Lower lobe of right lung (tissue), 2 donors: ENCODE measurements at regions not wholly inside any gene's neighbourhood (a gene's known extent, or its start where the extent isn't known, plus 50 kb on each side); places are given as distances from the start of the nearest gene placed in this dataset.

Experiments
- ATAC-seq, 2 donors: fragments of 200-7000 bp; cut with Tn5 transposase; one replicate each; pipeline ENCODE4 v1.9.1; 2020 to 2022; ENCODE audit warnings: mild to moderate bottlenecking in 2 of 2, moderate library complexity in 2 of 2
- DNase-seq: peaks from one replicate; pipeline ENCODE4 v3.0.0-alpha.2; 2020
- H3K27ac ChIP-seq: fragments of 200-600 bp; one replicate; pipeline ENCODE4 v1.8.0; 2022
- H3K27me3 ChIP-seq: fragments of 200-600 bp; one replicate; pipeline ENCODE4 v1.8.0; 2022; ENCODE audit warnings: low read depth
- H3K36me3 ChIP-seq: fragments of 200-600 bp; one replicate; pipeline ENCODE4 v1.8.0; 2022; ENCODE audit warnings: mild to moderate bottlenecking
- H3K4me1 ChIP-seq: fragments of 200-600 bp; one replicate; pipeline ENCODE4 v1.8.0; 2022
- H3K4me3 ChIP-seq: fragments of 200-600 bp; one replicate; pipeline ENCODE4 v1.8.0; 2022; ENCODE audit warnings: mild to moderate bottlenecking
- H3K9me3 ChIP-seq: fragments of 200-600 bp; one replicate; pipeline ENCODE4 v1.8.0; 2022
- intact Hi-C: fragments of 100-400 bp; cut with DNase I; formaldehyde crosslinking; loops from one replicate; pipeline ENCODE4 v1.11.0; 2022
- TF ChIP-seq, protein P1 (sequence below): fragments of 200-600 bp; IDR thresholded peaks from one replicate; pipeline ENCODE4 v1.8.0; 2022; ENCODE audit warnings: antibody characterized with exemption, mild to moderate bottlenecking
- donor health status: DM: no; HTN: yes; CAD: no; lungs with severe emphysema.

DNA sequence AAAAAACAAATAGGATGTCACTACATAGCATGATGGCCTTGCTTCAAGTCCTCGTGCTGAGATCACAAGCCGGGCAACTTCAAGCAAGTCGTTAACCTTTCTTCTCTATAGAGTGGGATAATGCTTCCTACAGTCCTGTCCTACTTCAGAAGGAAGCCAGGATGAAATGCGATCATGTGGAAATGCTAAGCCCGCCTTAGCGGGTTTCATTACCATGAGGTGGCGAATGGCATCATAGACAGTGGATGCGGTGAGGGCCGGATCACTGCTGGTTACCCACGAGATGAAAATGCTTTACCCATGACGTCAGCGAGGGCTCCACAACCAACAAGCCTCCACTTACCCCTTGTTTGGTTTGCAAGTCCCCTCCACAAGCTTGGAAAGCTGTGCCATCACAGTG is 206.4 kb downstream of the TBXT start:
- no peaks in the 10 kb centered on the region for H3K36me3 ChIP-seq
- H3K9me3 ChIP-seq = no peaks in the 10 kb centered on the region
- no peak for ATAC-seq
- no peaks in the 10 kb centered on the region for H3K4me1 ChIP-seq
- H3K27me3 ChIP-seq = no peaks in the 10 kb centered on the region
- H3K4me3 ChIP-seq = no peak overlapping the region
- no peak for DNase-seq
- TF ChIP-seq, protein P1, sequence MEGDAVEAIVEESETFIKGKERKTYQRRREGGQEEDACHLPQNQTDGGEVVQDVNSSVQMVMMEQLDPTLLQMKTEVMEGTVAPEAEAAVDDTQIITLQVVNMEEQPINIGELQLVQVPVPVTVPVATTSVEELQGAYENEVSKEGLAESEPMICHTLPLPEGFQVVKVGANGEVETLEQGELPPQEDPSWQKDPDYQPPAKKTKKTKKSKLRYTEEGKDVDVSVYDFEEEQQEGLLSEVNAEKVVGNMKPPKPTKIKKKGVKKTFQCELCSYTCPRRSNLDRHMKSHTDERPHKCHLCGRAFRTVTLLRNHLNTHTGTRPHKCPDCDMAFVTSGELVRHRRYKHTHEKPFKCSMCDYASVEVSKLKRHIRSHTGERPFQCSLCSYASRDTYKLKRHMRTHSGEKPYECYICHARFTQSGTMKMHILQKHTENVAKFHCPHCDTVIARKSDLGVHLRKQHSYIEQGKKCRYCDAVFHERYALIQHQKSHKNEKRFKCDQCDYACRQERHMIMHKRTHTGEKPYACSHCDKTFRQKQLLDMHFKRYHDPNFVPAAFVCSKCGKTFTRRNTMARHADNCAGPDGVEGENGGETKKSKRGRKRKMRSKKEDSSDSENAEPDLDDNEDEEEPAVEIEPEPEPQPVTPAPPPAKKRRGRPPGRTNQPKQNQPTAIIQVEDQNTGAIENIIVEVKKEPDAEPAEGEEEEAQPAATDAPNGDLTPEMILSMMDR = no peak
- intact Hi-C loops = no loop called here
- H3K27ac ChIP-seq = no peak overlapping the region

DNA sequence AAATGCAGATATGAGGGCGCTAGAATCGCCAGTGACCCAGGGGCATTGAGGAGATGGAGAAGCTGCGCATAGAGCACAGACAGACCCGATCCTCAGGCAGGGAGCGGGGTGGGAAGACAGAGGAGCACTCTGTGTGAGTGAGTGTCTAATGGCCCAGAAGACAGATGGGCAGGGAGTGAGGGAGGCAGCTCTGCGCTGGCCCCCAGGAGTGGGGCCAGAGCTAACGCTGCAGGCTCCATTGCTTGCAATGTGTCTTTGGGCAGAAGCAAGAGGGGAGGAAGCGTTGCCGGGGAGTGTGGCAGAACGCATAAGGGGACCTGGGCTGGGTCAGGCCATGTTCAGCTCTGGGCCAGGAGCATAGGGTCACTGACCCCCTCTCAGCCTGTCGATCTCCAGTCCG is 207.0 kb downstream of the TBXT start:
- no peak for DNase-seq
- Histone ChIP-seq H3K4me3 (no peak overlapping the region), H3K4me1 (no peaks in the 10 kb centered on the region), H3K27me3 (no peaks in the 10 kb centered on the region), H3K27ac (no peak overlapping the region), H3K36me3 (no peaks in the 10 kb centered on the region), H3K9me3 (no peaks in the 10 kb centered on the region)
- intact Hi-C loops = no loop called here
- TF ChIP-seq, protein P1 = no peak
- ATAC-seq = no peak

DNA sequence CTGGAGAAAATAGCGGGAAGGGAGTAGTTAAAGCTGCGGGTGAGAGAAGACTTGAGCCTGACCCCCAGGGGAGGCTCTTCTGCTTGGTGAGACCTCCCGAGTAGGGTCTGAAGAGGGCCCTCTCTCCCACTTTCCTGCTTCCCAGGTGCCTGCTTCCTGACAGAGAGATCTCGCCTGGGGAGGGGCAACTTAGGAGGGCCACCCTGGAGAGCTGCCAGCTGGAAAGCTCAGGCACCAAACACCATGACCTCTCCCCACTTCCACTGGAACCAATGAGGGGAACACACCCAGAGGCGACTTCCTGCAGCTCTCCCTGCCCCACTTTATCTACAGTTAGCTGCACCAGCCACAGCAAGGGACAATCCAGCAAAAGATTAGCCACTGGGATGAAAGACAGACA is 208.0 kb downstream of the TBXT start:
- intact Hi-C loops = no loop called here
- Histone ChIP-seq H3K27me3 (no peaks in the 10 kb centered on the region), H3K9me3 (no peaks in the 10 kb centered on the region), H3K36me3 (no peaks in the 10 kb centered on the region), H3K27ac (no peak overlapping the region), H3K4me3 (no peak overlapping the region), H3K4me1 (no peaks in the 10 kb centered on the region)
- TF ChIP-seq, protein P1 = no peak
- ATAC-seq (no peak), DNase-seq (no peak)

DNA sequence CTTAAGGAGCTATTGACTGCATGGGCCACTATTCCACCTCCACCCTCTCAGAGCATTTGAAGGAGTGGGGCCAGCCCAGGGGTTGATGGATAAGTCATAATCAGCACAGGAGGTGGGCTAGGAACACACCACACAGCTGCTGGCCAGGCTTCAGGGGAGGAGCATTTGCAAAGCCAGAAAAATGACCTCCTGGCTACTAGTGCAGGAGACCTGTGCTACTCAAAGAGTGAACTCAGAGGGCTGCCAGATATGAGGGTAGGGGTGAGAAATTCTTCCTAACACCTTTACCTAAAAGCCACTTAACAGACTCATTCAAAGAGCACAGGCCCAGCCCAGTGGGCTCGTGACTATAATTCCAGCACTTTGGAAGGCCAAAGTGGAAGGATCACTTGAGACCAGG is 210.8 kb downstream of the TBXT start:
- ATAC-seq = no peak

DNA sequence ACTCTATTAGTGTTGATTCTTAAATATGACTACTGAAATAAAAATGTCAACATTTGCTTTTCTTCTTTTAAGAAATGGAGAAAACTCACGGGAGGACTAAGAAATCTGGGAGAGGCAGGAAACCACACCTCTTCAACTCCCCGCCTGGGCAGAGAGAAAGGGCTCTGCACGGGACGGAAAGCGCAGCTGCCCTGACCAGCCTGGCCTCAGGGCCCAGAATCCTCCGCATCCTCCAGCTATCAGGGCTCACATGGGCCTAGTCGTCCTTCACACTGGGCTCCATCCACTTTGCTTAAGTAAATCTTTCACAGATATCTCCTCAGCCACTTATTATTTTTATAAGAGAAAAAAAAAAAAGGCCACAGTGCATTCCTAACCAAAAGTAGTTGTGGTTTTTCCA is 215.1 kb downstream of the TBXT start:
- Histone ChIP-seq H3K27ac (no peak overlapping the region), H3K36me3 (no peaks in the 10 kb centered on the region), H3K4me3 (no peak overlapping the region), H3K27me3 (peaks cover 4% of the 10 kb centered on the region), H3K4me1 (no peaks in the 10 kb centered on the region), H3K9me3 (no peaks in the 10 kb centered on the region)
- TF ChIP-seq, protein P1 = no peak
- DNase-seq (no peak), ATAC-seq (no peak)
- intact Hi-C loops = no loop called here

More for the DNA sequence above, 210.8 kb downstream of the TBXT start:
- DNase-seq = no peak
- H3K27me3 ChIP-seq = no peaks in the 10 kb centered on the region
- no peaks in the 10 kb centered on the region for H3K36me3 ChIP-seq
- no peak overlapping the region for H3K27ac ChIP-seq
- no peaks in the 10 kb centered on the region for H3K4me1 ChIP-seq
- H3K9me3 ChIP-seq = no peaks in the 10 kb centered on the region
- no peak overlapping the region for H3K4me3 ChIP-seq
- TF ChIP-seq, protein P1 = no peak
- intact Hi-C loops = no loop called here

DNA sequence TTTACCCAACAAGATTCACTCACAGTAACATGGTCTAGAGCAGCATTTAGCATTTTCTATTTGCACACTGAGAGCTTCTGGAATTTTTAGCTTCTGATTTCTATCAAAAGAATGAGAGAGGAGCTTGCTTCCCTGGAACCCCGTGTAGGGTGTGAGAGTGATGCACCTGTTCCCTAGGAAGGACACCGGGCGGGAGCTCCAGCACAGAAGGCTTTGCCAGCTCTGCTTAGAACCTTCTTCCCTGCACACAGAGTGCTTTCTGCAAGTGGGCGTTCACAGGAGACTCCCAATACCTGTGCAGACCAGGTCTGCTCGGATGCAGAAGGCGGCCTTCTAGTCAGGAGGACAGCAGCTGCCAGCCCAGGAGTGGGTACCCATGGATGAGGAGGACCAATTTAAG is 217.3 kb downstream of the TBXT start:
- Histone ChIP-seq H3K27me3 (peaks cover 4% of the 10 kb centered on the region), H3K9me3 (no peaks in the 10 kb centered on the region), H3K36me3 (no peaks in the 10 kb centered on the region), H3K27ac (no peak overlapping the region), H3K4me3 (no peak overlapping the region), H3K4me1 (no peaks in the 10 kb centered on the region)
- ATAC-seq (no peak), DNase-seq (no peak)
- TF ChIP-seq, protein P1 = no peak
- intact Hi-C loops = no loop called here
